A673 (cell line): ENCODE measurements at regions not wholly inside any gene's neighbourhood (a gene's known extent, or its start where the extent isn't known, plus 50 kb on each side); places are given as distances from the start of the nearest gene placed in this dataset.

Experiments used
- CTCF ChIP-seq: fragments of 300-800, 200-600 bp; sonication (generic); conservative IDR thresholded peaks from 2 replicates; pipeline ENCODE4 v1.5.1; 2017; ENCODE audit warnings: low read depth, mild to moderate bottlenecking, antibody characterized with exemption, low read length, moderate library complexity, mixed read lengths
- EZH2 ChIP-seq: fragments of 200-600 bp; sonication (generic); IDR thresholded peaks from 2 replicates; pipeline ENCODE4 v1.6.1; 2017; ENCODE audit warnings: borderline replicate concordance, low read depth, mild to moderate bottlenecking, mixed read lengths, antibody characterized with exemption, low read length; ENCODE audit not compliant: poor library complexity, severe bottlenecking

- TF ChIP-seq CTCF (no peak), EZH2 (no peak)
Measured at GRCh38 chr12:75750716-75751306, 239.4 kb upstream of the KRR1 start.
